ENCODE measurements at regions not wholly inside any gene's neighbourhood (a gene's known extent, or its start where the extent isn't known, plus 50 kb on each side); places are given as distances from the start of the nearest gene placed in this dataset.

- DNase-seq (ENCODE audit: extremely low read depth, low read depth): no peak
Measured at GRCh38 chr6:143621876-143622605, 55.7 kb upstream of the PHACTR2 start.

DNA sequence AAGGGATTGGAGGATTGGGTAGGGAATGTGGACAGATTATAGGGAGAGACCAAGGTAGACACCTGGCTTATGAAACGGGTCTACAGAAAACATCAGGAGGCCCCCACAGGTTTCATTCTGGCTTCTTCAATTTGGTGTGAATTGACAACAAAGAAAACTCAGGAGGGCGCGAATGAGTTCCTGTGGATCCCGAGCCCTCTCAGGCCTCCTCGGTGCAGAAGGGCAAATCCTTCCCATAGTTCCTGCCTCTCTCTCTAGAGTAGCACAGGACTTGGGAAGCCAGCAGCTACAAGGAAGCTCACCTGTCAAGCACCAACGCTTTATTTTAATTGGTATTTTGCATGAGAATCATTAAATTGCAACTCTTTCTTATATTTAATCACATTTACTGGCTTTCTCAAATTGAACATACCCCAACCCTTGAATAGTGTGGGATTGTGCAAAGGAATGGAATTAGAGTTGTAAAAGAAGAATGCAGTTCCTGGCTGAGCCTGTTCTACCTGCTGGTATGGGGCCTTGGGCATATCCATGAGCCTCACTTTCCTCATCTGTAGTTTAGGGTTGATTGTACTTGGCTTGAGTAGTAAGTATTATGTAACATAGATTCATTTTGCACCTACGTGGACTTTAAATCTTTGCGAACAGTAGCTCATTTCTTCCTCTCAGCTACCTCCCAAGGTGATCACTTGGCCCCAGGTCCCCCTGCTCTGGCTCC, 56.4 kb upstream of the PHACTR2 start:
- DNase-seq (ENCODE audit: extremely low read depth, low read depth): no peak

DNA sequence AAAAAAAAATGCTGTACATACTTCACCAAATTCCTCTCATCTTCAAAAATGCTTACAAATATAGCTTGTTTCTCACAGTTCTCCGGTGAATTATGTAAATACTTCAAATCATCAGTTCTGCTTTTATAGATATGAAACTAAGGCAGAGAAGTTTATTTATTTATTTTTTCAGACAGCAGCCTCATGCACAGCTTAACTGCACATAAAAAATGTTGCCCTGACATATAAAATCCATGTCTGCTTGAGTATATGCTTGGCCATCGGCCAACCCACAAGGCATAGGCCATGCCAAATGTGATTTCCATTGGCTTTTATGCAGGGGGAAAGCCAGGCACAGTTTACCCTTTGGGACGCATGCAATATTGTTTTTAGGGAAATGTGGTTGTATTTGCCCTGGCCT, 57.3 kb upstream of the PHACTR2 start:
- DNase-seq (ENCODE audit: extremely low read depth, low read depth): no peak

DNA sequence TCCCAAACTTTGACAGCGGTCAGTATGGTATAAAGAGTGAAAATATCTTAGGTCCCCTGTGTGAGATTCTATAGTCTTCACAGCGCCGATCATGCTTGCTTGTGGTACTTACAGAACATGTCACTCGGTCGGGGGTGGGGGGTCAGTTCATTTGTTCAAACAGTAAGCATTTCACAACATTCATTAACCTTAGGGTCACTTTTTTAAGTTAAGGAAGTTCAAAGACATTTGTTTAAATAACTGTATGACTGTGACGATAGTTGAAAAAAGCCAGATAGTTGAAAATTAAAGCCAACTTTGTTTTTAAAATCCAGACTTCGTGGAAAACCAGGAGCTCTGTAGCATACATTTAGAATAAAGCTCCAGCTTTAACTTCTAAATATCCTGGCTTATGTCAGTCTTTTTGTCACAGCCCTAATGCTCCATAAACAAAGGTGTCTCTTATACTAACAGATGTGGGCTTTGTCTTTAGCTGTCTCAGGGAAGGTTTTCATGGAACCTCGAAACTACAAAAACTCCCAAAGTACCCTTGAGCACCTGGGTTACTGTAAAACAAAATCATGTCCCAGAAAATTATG, 57.9 kb upstream of the PHACTR2 start:
- no peak for DNase-seq (ENCODE audit: extremely low read depth, low read depth)

GRCh38 chr6:143616741-143617140, 61.0 kb upstream of the PHACTR2 start:
- no peak for DNase-seq (ENCODE audit: extremely low read depth, low read depth)

GRCh38 chr6:143615785-143616184, 62.0 kb upstream of the PHACTR2 start:
- DNase-seq (ENCODE audit: extremely low read depth, low read depth): no peak

DNA sequence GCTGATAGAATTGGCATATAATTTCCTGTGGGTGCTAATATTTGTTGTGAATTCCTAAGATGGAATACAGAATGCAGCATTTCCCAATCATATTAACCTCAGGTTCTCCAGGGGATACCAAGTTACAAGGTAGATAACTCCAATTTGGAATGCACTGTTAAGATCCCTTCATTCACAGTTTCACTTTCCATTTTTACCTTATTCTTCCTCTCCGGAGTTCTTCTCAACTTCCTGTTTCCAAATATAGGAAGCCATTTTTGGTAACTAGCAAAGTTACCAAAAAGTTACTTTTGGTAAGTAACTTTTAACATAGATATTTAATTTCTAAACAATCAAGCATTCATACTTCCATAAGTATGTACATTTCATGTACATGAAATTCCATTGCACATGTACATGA, 63.5 kb upstream of the PHACTR2 start:
- DNase-seq (ENCODE audit: extremely low read depth, low read depth): no peak

- DNase-seq (ENCODE audit: extremely low read depth, low read depth): no peak
Measured at GRCh38 chr6:143613749-143614148, 64.0 kb upstream of the PHACTR2 start.

GRCh38 chr6:143612186-143612585, 65.6 kb upstream of the PHACTR2 start:
- no peak for DNase-seq (ENCODE audit: extremely low read depth, low read depth)

DNA sequence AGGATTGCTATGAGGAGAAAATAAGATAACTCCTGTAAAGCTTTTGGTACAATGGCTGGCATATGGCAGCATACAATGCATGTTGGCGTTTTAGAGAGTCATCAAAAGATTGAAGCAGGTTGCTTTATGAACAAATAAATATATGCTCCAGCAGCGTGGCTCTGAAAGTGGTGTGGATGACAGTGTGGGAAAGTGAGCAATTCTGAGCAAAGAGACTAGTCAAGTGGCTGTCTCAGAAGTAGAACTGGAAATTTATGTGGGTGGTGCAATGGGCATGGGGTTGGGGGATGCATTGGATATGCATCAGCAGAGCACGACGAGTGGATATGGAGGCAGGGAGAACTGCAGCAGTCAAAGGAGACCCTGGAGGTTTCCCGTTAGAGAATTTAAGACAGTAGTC, 66.2 kb upstream of the PHACTR2 start:
- DNase-seq (ENCODE audit: extremely low read depth, low read depth): no peak

DNA sequence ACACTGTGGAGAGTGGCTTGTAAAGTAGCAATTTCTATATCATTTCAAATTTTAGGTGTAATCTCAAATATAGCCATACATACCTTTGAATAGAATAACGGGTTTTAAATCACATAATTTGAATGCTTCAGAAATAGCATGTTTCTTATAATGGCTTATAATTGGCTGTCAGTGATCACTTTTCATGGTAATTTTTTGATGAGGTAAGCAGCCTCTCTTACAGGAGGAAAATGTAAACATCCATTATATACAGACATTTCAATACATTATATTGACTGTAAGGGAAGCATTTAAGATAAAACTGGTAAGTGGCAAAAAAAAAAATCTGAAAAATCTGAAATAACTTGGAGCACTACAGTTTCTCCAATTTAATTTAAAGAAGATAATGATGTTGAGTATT, 67.8 kb upstream of the PHACTR2 start:
- no peak for DNase-seq (ENCODE audit: extremely low read depth, low read depth)

- DNase-seq (ENCODE audit: extremely low read depth, low read depth): no peak
Measured at GRCh38 chr6:143609501-143609900, 68.3 kb upstream of the PHACTR2 start.

- DNase-seq (ENCODE audit: extremely low read depth, low read depth): no peak
Measured at GRCh38 chr6:143608906-143609305, 68.9 kb upstream of the PHACTR2 start.

GRCh38 chr6:143607974-143608373, 69.8 kb upstream of the PHACTR2 start:
- DNase-seq (ENCODE audit: extremely low read depth, low read depth): no peak

- no peak for DNase-seq (ENCODE audit: extremely low read depth, low read depth)
Measured at GRCh38 chr6:143607168-143607567, 70.6 kb upstream of the PHACTR2 start.

DNA sequence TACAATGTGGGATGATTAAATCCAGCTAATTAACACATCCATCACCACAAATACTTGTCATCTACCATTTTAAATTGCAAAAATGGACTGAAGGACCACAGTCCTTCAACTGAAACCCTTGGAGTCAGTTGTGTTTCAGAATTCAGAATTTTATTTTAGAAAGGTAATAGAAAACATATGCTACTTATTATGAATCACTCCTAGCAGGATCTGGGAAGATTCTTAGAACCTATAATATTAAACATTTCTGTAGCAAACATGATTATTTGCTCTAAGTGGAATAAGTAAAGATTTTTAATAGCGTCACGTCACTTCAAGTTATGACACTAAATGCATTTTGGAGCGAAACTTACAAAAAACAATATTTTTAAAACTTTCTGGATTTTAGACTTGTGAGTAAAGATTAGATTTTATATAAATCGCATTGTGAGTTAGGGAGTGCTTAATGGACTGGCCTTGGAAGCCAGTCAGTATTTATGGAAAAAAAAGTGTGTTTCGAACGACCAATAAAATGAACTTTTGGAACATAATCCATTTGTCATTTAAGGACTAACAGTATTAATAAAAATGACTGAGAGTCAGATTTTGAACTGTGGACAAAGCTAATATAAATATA, 71.8 kb upstream of the PHACTR2 start:
- no peak for DNase-seq (ENCODE audit: extremely low read depth, low read depth)

DNA sequence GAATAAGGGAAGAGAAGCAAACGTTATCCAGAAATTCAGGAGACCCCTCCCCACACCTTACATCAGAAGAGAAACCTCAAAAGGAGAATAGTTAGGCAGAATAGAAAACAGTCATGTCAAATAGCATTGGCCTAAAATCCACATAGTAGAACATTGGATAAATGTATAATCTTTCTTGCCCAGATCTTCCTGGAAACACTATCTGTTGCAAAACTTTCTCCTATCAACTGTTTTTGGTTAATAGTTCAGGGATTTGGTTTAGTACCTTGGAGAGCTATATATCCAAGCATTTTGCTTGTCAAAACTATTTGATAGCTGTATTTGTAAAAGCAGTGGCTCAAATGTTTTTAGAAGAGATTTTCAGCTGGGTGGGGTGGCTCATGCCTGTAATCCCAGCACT, 74.3 kb upstream of the PHACTR2 start:
- no peak for DNase-seq (ENCODE audit: extremely low read depth, low read depth)

GRCh38 chr6:143601504-143601903, 76.3 kb upstream of the PHACTR2 start:
- DNase-seq (ENCODE audit: extremely low read depth, low read depth): no peak

DNA sequence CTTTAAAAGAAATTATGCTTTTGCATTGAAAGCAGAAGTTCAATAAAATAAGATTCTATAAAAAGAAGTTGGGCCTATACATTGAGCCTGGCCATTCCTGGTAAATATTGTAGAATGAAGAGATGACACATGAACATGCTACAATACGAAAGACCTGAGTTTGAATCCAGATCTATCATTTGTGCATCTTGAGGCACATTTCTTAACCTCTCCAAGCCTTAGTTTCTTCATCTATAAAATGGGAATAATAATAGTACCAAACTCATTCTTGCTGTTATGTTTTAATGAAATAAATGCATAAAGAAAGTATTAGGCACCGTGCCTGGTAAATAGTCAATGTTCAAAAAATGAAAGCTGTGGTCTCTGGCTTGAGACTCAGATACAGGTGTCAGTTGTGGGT, 76.9 kb upstream of the PHACTR2 start:
- no peak for DNase-seq (ENCODE audit: extremely low read depth, low read depth)

DNA sequence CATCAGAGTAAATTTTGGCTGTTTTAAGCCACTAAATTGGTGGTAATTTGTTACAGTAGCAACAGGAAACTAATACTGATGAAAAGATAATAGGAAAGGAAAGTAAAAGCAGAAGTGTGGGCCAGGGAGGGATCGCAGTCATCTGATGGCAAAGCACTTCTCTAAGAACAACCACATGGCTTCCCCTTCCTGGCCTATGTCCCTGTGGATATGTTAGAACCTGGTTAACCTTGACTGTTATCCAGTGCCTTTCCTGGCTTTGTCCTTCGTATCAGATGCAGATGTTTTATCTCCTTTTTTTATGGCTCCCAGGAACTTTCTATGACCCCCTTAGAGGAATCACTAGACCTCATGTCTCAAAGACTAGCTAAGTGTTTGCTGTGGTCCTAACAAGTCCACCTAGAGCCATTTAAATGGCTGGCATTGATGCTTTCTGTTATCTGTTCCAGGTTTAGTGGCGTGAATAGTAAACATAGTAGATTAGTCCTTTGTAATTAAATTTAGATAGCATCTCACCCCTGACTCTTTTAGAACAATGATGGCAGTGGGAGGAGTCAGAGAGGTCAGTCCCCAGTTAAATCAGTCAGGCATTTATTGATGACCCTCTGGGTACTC, 79.2 kb upstream of the PHACTR2 start:
- no peak for DNase-seq (ENCODE audit: extremely low read depth, low read depth)

DNA sequence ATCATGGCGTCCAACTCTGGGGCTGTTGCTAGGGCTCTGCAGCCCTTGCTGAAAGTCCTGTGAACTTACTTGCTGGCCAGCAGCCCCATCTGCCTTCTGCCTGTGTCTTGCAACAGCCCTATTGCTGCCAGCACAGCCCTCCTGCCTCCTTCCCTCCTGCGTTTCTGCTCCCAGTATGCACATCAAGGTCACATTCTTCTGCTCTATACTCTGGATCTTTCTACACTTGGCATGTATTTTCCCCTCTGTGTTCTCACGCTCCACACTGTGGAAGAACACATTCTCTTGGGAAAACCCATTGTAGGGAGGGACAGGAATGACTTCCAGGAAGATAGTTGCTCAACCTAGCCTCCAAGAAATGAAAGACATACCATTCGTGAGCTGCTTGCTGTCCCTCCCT, 80.9 kb upstream of the PHACTR2 start:
- no peak for DNase-seq (ENCODE audit: extremely low read depth, low read depth)

All from NCI-H460 (cell line).